ENCODE measurements at regions not wholly inside any gene's neighbourhood (a gene's known extent, or its start where the extent isn't known, plus 50 kb on each side); places are given as distances from the start of the nearest gene placed in this dataset.

- TF ChIP-seq CTCF (conservative IDR thresholded peaks at IDR 0.05) (no peak), ZFX (IDR thresholded peaks at IDR 0.05) (no peak)
Observed at GRCh38 chr6:56841381-56841749, 113.5 kb upstream of the BEND6 start.
